ENCODE measurements at regions not wholly inside any gene's neighbourhood (a gene's known extent, or its start where the extent isn't known, plus 50 kb on each side); places are given as distances from the start of the nearest gene placed in this dataset.

DNA sequence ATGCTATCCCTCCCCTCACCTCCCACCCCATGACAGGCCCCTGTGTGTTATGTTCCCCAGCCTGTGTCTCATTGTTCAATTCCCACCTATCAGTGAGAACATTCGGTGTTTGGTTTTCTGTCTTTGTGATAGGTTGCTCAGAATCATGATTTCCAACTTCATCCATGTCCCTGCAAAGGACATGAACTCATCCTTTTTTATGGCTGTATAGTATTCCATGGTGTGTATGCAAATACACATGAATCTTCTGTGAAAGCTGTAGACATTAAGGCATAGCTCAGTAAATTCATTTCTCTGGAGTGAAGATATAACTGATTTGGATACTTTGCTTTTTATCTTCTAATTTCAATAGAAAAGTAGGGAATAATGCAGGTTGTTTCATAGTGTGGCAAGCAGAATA is 125.8 kb upstream of the C1QTNF9B start:
- TF ChIP-seq, protein P1, sequence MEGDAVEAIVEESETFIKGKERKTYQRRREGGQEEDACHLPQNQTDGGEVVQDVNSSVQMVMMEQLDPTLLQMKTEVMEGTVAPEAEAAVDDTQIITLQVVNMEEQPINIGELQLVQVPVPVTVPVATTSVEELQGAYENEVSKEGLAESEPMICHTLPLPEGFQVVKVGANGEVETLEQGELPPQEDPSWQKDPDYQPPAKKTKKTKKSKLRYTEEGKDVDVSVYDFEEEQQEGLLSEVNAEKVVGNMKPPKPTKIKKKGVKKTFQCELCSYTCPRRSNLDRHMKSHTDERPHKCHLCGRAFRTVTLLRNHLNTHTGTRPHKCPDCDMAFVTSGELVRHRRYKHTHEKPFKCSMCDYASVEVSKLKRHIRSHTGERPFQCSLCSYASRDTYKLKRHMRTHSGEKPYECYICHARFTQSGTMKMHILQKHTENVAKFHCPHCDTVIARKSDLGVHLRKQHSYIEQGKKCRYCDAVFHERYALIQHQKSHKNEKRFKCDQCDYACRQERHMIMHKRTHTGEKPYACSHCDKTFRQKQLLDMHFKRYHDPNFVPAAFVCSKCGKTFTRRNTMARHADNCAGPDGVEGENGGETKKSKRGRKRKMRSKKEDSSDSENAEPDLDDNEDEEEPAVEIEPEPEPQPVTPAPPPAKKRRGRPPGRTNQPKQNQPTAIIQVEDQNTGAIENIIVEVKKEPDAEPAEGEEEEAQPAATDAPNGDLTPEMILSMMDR (IDR thresholded peaks at IDR 0.05; ENCODE audit: insufficient read depth, low read length, poor library complexity, severe bottlenecking) = no peak
- TF ChIP-seq EZH2phosphoT487 (conservative IDR thresholded peaks at IDR 0.05; ENCODE audit: low read length) = no peak
